NCI-H2196 (cell line): ENCODE measurements at regions not wholly inside any gene's neighbourhood (a gene's known extent, or its start where the extent isn't known, plus 50 kb on each side); places are given as distances from the start of the nearest gene placed in this dataset.
"Not testable (repeated sequence)": the region's sequence is repeated elsewhere in the genome, so short reads cannot be mapped to it uniquely, and the experiment has no call there.

Source experiments
- DNase-seq: peaks from one replicate; lab custom pipeline; 2025; ENCODE audit not compliant: unreplicated experiment; lab: John Stamatoyannopoulos, UW

- DNase-seq: no peak
Observed at GRCh38 chr17:34741967-34742366, 162.6 kb downstream of the TMEM132E start.

- no peak for DNase-seq
Observed at GRCh38 chr17:34740565-34741520, 161.5 kb downstream of the TMEM132E start.

GRCh38 chr17:34739386-34739785, 160.0 kb downstream of the TMEM132E start:
- no peak for DNase-seq

- not testable (repeated sequence) for DNase-seq
Observed at GRCh38 chr17:34737673-34738072, 158.3 kb downstream of the TMEM132E start.

- DNase-seq: no peak
Observed at GRCh38 chr17:34736611-34737010, 157.2 kb downstream of the TMEM132E start.

GRCh38 chr17:34733333-34733732, 154.0 kb downstream of the TMEM132E start:
- DNase-seq: no peak

- DNase-seq: no peak
Observed at GRCh38 chr17:34730816-34731215, 151.4 kb downstream of the TMEM132E start.

GRCh38 chr17:34728771-34729310, 149.5 kb downstream of the TMEM132E start:
- DNase-seq: no peak

- DNase-seq: no peak
Observed at GRCh38 chr17:34727601-34728000, 148.2 kb downstream of the TMEM132E start.

- no peak for DNase-seq
Observed at GRCh38 chr17:34726536-34727384, 147.4 kb downstream of the TMEM132E start.

- no peak for DNase-seq
Observed at GRCh38 chr17:34725725-34726124, 146.3 kb downstream of the TMEM132E start.

- DNase-seq: peak; percentile 20
Observed at GRCh38 chr17:34725008-34725407, 145.6 kb downstream of the TMEM132E start.

- DNase-seq: no peak
Observed at GRCh38 chr17:34723875-34724274, 144.5 kb downstream of the TMEM132E start.

- peak; percentile 59 for DNase-seq
Observed at GRCh38 chr17:34721326-34721725, 141.9 kb downstream of the TMEM132E start.

- peak; percentile 8 for DNase-seq
Observed at GRCh38 chr17:34720760-34721159, 141.4 kb downstream of the TMEM132E start.

GRCh38 chr17:34719569-34719968, 140.2 kb downstream of the TMEM132E start:
- DNase-seq: no peak

GRCh38 chr17:34717092-34717491, 137.7 kb downstream of the TMEM132E start:
- DNase-seq: no peak

GRCh38 chr17:34716291-34716690, 136.9 kb downstream of the TMEM132E start:
- DNase-seq: no peak

- DNase-seq: no peak
Observed at GRCh38 chr17:34715504-34715903, 136.1 kb downstream of the TMEM132E start.

- no peak for DNase-seq
Observed at GRCh38 chr17:34714475-34715410, 135.4 kb downstream of the TMEM132E start.
